Ovary (tissue), 7 donors: ENCODE measurements at regions not wholly inside any gene's neighbourhood (a gene's known extent, or its start where the extent isn't known, plus 50 kb on each side); places are given as distances from the start of the nearest gene placed in this dataset.

Experiments used
- DNase-seq, 5 donors: peaks; one replicate each; pipeline ENCODE4 v3.0.0-alpha.2; 2019 to 2020
- H3K27ac ChIP-seq, 2 donors: fragments of 200-600 bp; one replicate each; pipeline versions ENCODE4 v1.5.1 to v1.8.0; 2019 to 2022
- H3K27me3 ChIP-seq: fragments of 200-600 bp; one replicate; pipeline ENCODE4 v1.8.0; 2022
- H3K36me3 ChIP-seq: fragments of 200-600 bp; sonication (generic); one replicate; pipeline ENCODE4 v1.5.1; 2019
- H3K4me1 ChIP-seq: one replicate; pipeline ENCODE4 v1.8.1; 2013; ENCODE audit warnings: mild to moderate bottlenecking, moderate library complexity; ENCODE audit not compliant: insufficient read depth
- H3K4me3 ChIP-seq: fragments of 200-600 bp; sonication (generic); one replicate; pipeline ENCODE4 v1.5.1; 2017
- H3K9me3 ChIP-seq, 2 donors: fragments of 200-600 bp in 1 of 2; sonication (generic) in 1 of 2; one replicate each; pipeline versions ENCODE4 v1.5.1 to v1.8.1; 2013 to 2019; ENCODE audit warnings: mild to moderate bottlenecking in 1 of 2, moderate library complexity in 1 of 2
- CTCF ChIP-seq, 3 donors: fragments of 450-650 bp in 2 of 3; fragments of 200-600 bp in 1 of 3; IDR thresholded peaks; one replicate each; pipeline versions ENCODE4 v1.5.1 to v1.8.0; 2016 to 2022; ENCODE audit warnings: antibody characterized with exemption in 3 of 3, mild to moderate bottlenecking in 1 of 3
- EP300 ChIP-seq: sonication (generic); formaldehyde crosslinking; IDR thresholded peaks from one replicate; pipeline ENCODE4 v1.6.1; 2017; ENCODE audit warnings: antibody characterized with exemption
- POLR2A ChIP-seq: fragments of 450-650 bp; IDR thresholded peaks from one replicate; pipeline ENCODE4 v1.6.1; 2017; ENCODE audit warnings: antibody characterized with exemption, mild to moderate bottlenecking, moderate library complexity
- WGBS, 3 donors: extraction: QIAGEN DNeasy Blood & Tissue Kit in 1 of 3; methylation state at CpG; one replicate each; pipeline versions ENCODE4 v1.1.5 to v1.1.7; 2013 to 2017; 5-methylcytosine and 5-hydroxymethylcytosine counted together
- intact Hi-C, 4 donors: fragments of 100-400 bp; cut with DNase I; formaldehyde crosslinking; loops; one replicate each; pipeline versions ENCODE4 v1.11.0 to v1.15.1; 2022 to 2023
- donor health status: DM: no; HTN: no; CAD: no; lungs with moderate emphysema.
- donor health status: DM: no; HTN: no; CAD: no.
- donor health status: Bipolar disorder and iron deficiency.
- donor health status: DM: no; HTN: no; CAD: no.
- donor health status: DM: yes; HTN: yes; CAD: no.

DNA sequence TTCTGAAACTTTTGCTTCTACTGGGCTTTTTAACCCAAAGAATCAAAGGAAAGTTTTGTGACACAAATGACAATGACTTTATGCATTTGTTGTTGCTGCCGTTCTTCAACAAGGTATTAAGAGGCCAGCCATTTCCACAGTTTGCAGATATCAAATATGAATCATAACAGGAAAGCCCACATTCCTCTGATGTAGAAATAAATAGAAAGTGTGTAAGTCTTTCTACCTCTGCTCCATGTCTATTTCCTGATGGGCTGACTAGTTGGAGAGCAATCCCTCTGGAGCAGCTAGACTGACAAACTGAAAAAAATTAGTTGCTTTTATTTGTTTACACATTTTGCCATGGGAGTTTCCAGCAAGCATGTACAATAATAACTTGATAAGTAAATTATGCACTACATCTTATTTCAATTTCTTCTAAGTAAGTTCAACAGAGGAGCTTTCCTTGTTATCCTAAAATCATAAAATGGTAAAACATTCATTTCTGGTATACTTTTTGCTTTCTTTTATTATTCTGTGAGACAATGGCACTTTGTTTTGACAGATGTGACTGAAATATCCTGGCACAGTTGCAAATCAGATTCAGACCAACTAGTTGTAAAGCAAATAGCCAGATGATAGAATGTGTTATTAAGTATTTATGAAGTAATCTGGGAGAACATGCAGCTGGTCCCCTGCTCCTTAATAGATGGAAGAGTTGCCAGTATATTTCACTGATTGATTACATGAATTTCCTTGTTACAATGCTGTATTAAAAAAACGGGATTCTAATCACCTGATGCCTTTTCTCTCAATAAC is 266.7 kb downstream of the METTL4 start:
- DNase-seq: no peak
- TF ChIP-seq CTCF (IDR thresholded peaks at IDR 0.05) (no peak), EP300 (no peak), POLR2A (no peak)
- no peaks in the 10 kb centered on the region for H3K27me3 ChIP-seq
- H3K27ac ChIP-seq: no peak overlapping the region
- no peaks in the 10 kb centered on the region for H3K9me3 ChIP-seq
- no peaks in the 10 kb centered on the region for H3K4me1 ChIP-seq
- intact Hi-C loops: no loop called here
- WGBS, 3 donors: 21 to 52% (median 28%) methylated on average over 2 of the region's 2 CpGs
- H3K36me3 ChIP-seq: no peaks in the 10 kb centered on the region
- no peak overlapping the region for H3K4me3 ChIP-seq

- DNase-seq: no peak
- intact Hi-C loops: no loop called here
These were observed 264.7 kb downstream of the METTL4 start for GRCh38 chr18:2306606-2307005.

GRCh38 chr18:2310886-2311285 is 260.4 kb downstream of the METTL4 start:
- intact Hi-C loops: no loop called here
- 89 to 96% (median 95%) methylated on average over 9 of the region's 9 CpGs for WGBS, 3 donors
- no peak overlapping the region for H3K27ac ChIP-seq
- H3K4me1 ChIP-seq: no peaks in the 10 kb centered on the region
- H3K4me3 ChIP-seq: no peak overlapping the region
- no peaks in the 10 kb centered on the region for H3K27me3 ChIP-seq
- no peak for TF ChIP-seq EP300
- no peak for TF ChIP-seq CTCF (IDR thresholded peaks at IDR 0.05)
- TF ChIP-seq POLR2A: no peak
- no peak for DNase-seq
- no peaks in the 10 kb centered on the region for H3K36me3 ChIP-seq
- no peaks in the 10 kb centered on the region for H3K9me3 ChIP-seq

More at GRCh38 chr18:2306606-2307005, 264.7 kb downstream of the METTL4 start:
- no peak overlapping the region for H3K27ac ChIP-seq
- no peaks in the 10 kb centered on the region for H3K36me3 ChIP-seq
- no peaks in the 10 kb centered on the region for H3K4me1 ChIP-seq
- TF ChIP-seq POLR2A (no peak), EP300 (no peak), CTCF (IDR thresholded peaks at IDR 0.05) (no peak)
- no peak overlapping the region for H3K4me3 ChIP-seq
- no peaks in the 10 kb centered on the region for H3K27me3 ChIP-seq
- no peaks in the 10 kb centered on the region for H3K9me3 ChIP-seq

DNA sequence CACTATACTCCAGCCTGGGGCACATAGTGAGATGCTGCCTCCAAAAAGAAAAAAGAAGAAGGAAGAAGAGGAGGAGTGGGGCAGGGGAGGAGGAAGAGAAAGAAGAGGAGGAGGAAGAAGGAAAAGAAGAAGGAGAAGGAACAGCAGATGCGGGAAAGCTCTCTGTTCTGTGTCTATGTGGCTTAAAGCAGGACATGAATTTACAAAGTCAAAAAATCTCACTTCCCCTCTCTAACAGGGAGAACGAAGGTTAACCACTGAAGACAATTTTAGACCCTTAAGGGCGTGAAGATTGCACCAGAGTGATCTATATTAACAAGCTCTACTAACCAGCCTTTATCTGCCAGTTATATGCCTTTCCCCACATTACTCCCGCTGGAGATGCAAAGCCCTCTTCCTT is 258.9 kb downstream of the METTL4 start:
- H3K27me3 ChIP-seq: no peaks in the 10 kb centered on the region
- no peak overlapping the region for H3K4me3 ChIP-seq
- TF ChIP-seq POLR2A (no peak), CTCF (IDR thresholded peaks at IDR 0.05) (no peak), EP300 (no peak)
- intact Hi-C loops: no loop called here
- H3K36me3 ChIP-seq: no peaks in the 10 kb centered on the region
- H3K9me3 ChIP-seq: no peaks in the 10 kb centered on the region
- WGBS, 3 donors: 78 to 81% (median 80%) methylated on average over 4 of the region's 4 CpGs
- no peaks in the 10 kb centered on the region for H3K4me1 ChIP-seq
- no peak overlapping the region for H3K27ac ChIP-seq
- DNase-seq: no peak
